ENCODE measurements at regions not wholly inside any gene's neighbourhood (a gene's known extent, or its start where the extent isn't known, plus 50 kb on each side); places are given as distances from the start of the nearest gene placed in this dataset.

- peak; percentile 32; the same call in 1 of the 2 replicates for TF ChIP-seq PHF8 (CRISPR knock-in tag; IDR thresholded peaks at IDR 0.05)
- TF ChIP-seq SRSF1 (optimal IDR thresholded peaks at IDR 0.05; ENCODE audit: low read depth, low read length) = no peak
- TF ChIP-seq, protein P1, sequence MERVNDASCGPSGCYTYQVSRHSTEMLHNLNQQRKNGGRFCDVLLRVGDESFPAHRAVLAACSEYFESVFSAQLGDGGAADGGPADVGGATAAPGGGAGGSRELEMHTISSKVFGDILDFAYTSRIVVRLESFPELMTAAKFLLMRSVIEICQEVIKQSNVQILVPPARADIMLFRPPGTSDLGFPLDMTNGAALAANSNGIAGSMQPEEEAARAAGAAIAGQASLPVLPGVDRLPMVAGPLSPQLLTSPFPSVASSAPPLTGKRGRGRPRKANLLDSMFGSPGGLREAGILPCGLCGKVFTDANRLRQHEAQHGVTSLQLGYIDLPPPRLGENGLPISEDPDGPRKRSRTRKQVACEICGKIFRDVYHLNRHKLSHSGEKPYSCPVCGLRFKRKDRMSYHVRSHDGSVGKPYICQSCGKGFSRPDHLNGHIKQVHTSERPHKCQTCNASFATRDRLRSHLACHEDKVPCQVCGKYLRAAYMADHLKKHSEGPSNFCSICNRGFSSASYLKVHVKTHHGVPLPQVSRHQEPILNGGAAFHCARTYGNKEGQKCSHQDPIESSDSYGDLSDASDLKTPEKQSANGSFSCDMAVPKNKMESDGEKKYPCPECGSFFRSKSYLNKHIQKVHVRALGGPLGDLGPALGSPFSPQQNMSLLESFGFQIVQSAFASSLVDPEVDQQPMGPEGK (CRISPR knock-in tag; IDR thresholded peaks at IDR 0.05) = peak; percentile 31; the same call in 1 of the 2 replicates
- TF ChIP-seq, protein P2, sequence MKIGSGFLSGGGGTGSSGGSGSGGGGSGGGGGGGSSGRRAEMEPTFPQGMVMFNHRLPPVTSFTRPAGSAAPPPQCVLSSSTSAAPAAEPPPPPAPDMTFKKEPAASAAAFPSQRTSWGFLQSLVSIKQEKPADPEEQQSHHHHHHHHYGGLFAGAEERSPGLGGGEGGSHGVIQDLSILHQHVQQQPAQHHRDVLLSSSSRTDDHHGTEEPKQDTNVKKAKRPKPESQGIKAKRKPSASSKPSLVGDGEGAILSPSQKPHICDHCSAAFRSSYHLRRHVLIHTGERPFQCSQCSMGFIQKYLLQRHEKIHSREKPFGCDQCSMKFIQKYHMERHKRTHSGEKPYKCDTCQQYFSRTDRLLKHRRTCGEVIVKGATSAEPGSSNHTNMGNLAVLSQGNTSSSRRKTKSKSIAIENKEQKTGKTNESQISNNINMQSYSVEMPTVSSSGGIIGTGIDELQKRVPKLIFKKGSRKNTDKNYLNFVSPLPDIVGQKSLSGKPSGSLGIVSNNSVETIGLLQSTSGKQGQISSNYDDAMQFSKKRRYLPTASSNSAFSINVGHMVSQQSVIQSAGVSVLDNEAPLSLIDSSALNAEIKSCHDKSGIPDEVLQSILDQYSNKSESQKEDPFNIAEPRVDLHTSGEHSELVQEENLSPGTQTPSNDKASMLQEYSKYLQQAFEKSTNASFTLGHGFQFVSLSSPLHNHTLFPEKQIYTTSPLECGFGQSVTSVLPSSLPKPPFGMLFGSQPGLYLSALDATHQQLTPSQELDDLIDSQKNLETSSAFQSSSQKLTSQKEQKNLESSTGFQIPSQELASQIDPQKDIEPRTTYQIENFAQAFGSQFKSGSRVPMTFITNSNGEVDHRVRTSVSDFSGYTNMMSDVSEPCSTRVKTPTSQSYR (CRISPR knock-in tag; IDR thresholded peaks at IDR 0.05; ENCODE audit: borderline replicate concordance) = no peak
- TF ChIP-seq DNMT1 (CRISPR knock-in tag; IDR thresholded peaks at IDR 0.05) = no peak
- TF ChIP-seq ZBTB40 (IDR thresholded peaks at IDR 0.05) = no peak
- no peak for TF ChIP-seq ZBTB40 (CRISPR knock-in tag; IDR thresholded peaks at IDR 0.05)
- peak; percentile 31; the same call in 1 of the 2 replicates for TF ChIP-seq ZFY (CRISPR knock-in tag; IDR thresholded peaks at IDR 0.05)
- no peak for TF ChIP-seq ZBTB2 (CRISPR knock-in tag; IDR thresholded peaks at IDR 0.05; ENCODE audit: low read depth)
- TF ChIP-seq ESRRA (CRISPR knock-in tag; IDR thresholded peaks at IDR 0.05; ENCODE audit: low read depth) = no peak
- TF ChIP-seq HDAC2 (CRISPR knock-in tag; IDR thresholded peaks at IDR 0.05) = 0 out of 2 replicates have a peak, but pooled peaks have one; percentile 17
- no peak for TF ChIP-seq ZSCAN22 (CRISPR knock-in tag; IDR thresholded peaks at IDR 0.05)
- TF ChIP-seq SMAD9 (CRISPR knock-in tag; IDR thresholded peaks at IDR 0.05) = no peak
Observed at GRCh38 chr5:135264451-135265440, 134.3 kb downstream of the MACROH2A1 start (continued).

Measured in HepG2 (cell line).